K562 (cell line): ENCODE measurements at regions not wholly inside any gene's neighbourhood (a gene's known extent, or its start where the extent isn't known, plus 50 kb on each side); places are given as distances from the start of the nearest gene placed in this dataset.

ENCODE experiments used
- HOXB6 ChIP-seq: fragments of 250-450 bp; sonication (Bioruptor Pico); IDR thresholded peaks from 2 replicates; pipeline ENCODE4 v1.5.1; 2022; ENCODE audit warnings: mild to moderate bottlenecking, borderline replicate concordance
- NCOR1 ChIP-seq: fragments of 450-650 bp; IDR thresholded peaks from 2 replicates; pipeline ENCODE4 v1.6.1; 2016; ENCODE audit warnings: mild to moderate bottlenecking, moderate library complexity
- RERE ChIP-seq: sonication (generic); formaldehyde crosslinking; IDR thresholded peaks from 2 replicates; pipeline ENCODE4 v1.8.0; 2023; ENCODE audit warnings: missing genetic modification reagents, mild to moderate bottlenecking, borderline replicate concordance
- THAP12 ChIP-seq: fragments of 250-450 bp; sonication (Bioruptor Pico); IDR thresholded peaks from 2 replicates; pipeline ENCODE4 v1.9.0; 2021; ENCODE audit warnings: mild to moderate bottlenecking, inconsistent platforms

GRCh38 chr4:15151033-15151432 lies 148.8 kb downstream of the CPEB2 start (continued):
- TF ChIP-seq RERE (no peak), THAP12 (CRISPR knock-in tag) (no peak), HOXB6 (CRISPR knock-in tag) (no peak), NCOR1 (no peak)
- TF ChIP-seq, all 486 proteins: peak for 9
